ENCODE measurements at regions not wholly inside any gene's neighbourhood (a gene's known extent, or its start where the extent isn't known, plus 50 kb on each side); places are given as distances from the start of the nearest gene placed in this dataset.

- Histone ChIP-seq H3K27me3 (no peaks in the 10 kb centered on the region), H3K4me3 (no peak overlapping the region), H3K9me3 (peaks cover 0 to 8% (median 0%) of the 10 kb centered on the region in 4 donors), H3K36me3 (no peaks in the 10 kb centered on the region), H3K27ac (no peak overlapping the region), H3K4me1 (no peaks in the 10 kb centered on the region)
- WGBS, 2 donors, result 74 to 77% methylated on average over 3 of the region's 3 CpGs
- ATAC-seq (ENCODE audit: low FRiP score in 2 of 2) (no peak), DNase-seq (no peak)
- TF ChIP-seq CTCF (IDR thresholded peaks at IDR 0.05), result no peak
- TF ChIP-seq POLR2A (IDR thresholded peaks at IDR 0.05), result no peak
- no peak for TF ChIP-seq EP300 (IDR thresholded peaks at IDR 0.05)
- no peak for TF ChIP-seq POLR2AphosphoS5 (IDR thresholded peaks at IDR 0.05)
Measured at GRCh38 chr11:39917256-39917655, 1542.2 kb downstream of the LRRC4C start.

- Histone ChIP-seq H3K4me3 (no peak overlapping the region), H3K4me1 (no peaks in the 10 kb centered on the region), H3K27ac (no peak overlapping the region), H3K9me3 (no peaks in the 10 kb centered on the region), H3K36me3 (no peaks in the 10 kb centered on the region), H3K27me3 (no peaks in the 10 kb centered on the region)
- ATAC-seq (ENCODE audit: low FRiP score in 2 of 2) (no peak), DNase-seq (no peak)
- TF ChIP-seq CTCF (IDR thresholded peaks at IDR 0.05), result no peak
- no peak for TF ChIP-seq EP300 (IDR thresholded peaks at IDR 0.05)
- TF ChIP-seq POLR2A (IDR thresholded peaks at IDR 0.05), result no peak
- no peak for TF ChIP-seq POLR2AphosphoS5 (IDR thresholded peaks at IDR 0.05)
Measured at GRCh38 chr11:39910087-39910486, 1549.4 kb downstream of the LRRC4C start.

- H3K4me1 ChIP-seq, result no peaks in the 10 kb centered on the region
Measured at GRCh38 chr11:39860931-39861330, 1598.5 kb downstream of the LRRC4C start.

GRCh38 chr11:39817241-39817640 is 1642.2 kb downstream of the LRRC4C start:
- TF ChIP-seq POLR2A (IDR thresholded peaks at IDR 0.05) (no peak), EP300 (IDR thresholded peaks at IDR 0.05) (no peak), POLR2AphosphoS5 (IDR thresholded peaks at IDR 0.05) (no peak), CTCF (IDR thresholded peaks at IDR 0.05) (no peak)
- no peak for ATAC-seq (ENCODE audit: low FRiP score in 2 of 2)
- Histone ChIP-seq H3K4me1 (no peaks in the 10 kb centered on the region), H3K27ac (no peak overlapping the region), H3K36me3 (no peaks in the 10 kb centered on the region), H3K4me3 (no peak overlapping the region), H3K27me3 (no peaks in the 10 kb centered on the region), H3K9me3 (peaks cover 0 to 17% (median 0%) of the 10 kb centered on the region in 4 donors)
- no peak for DNase-seq
- 52 to 63% methylated on average over 2 of the region's 2 CpGs for WGBS, 2 donors

More at GRCh38 chr11:39860931-39861330, 1598.5 kb downstream of the LRRC4C start:
- no peak overlapping the region for H3K4me3 ChIP-seq
- no peaks in the 10 kb centered on the region for H3K9me3 ChIP-seq
- no peaks in the 10 kb centered on the region for H3K36me3 ChIP-seq
- no peaks in the 10 kb centered on the region for H3K27me3 ChIP-seq
- TF ChIP-seq POLR2A (IDR thresholded peaks at IDR 0.05) (no peak), EP300 (IDR thresholded peaks at IDR 0.05) (no peak), CTCF (IDR thresholded peaks at IDR 0.05) (no peak), POLR2AphosphoS5 (IDR thresholded peaks at IDR 0.05) (no peak)
- H3K27ac ChIP-seq, result no peak overlapping the region
- no peak for DNase-seq
- WGBS, 2 donors, result 61 to 67% methylated on average over 3 of the region's 3 CpGs
- ATAC-seq (ENCODE audit: low FRiP score in 2 of 2), result no peak

- Histone ChIP-seq H3K27ac (no peak overlapping the region), H3K4me3 (no peak overlapping the region), H3K4me1 (no peaks in the 10 kb centered on the region), H3K9me3 (peaks cover 0 to 11% (median 0%) of the 10 kb centered on the region in 4 donors), H3K36me3 (no peaks in the 10 kb centered on the region), H3K27me3 (no peaks in the 10 kb centered on the region)
- TF ChIP-seq POLR2A (IDR thresholded peaks at IDR 0.05) (no peak), POLR2AphosphoS5 (IDR thresholded peaks at IDR 0.05) (no peak), EP300 (IDR thresholded peaks at IDR 0.05) (no peak), CTCF (IDR thresholded peaks at IDR 0.05) (no peak)
- WGBS, 2 donors, result 64 to 66% methylated on average over 3 to 4 of the region's 4 CpGs
- DNase-seq, result no peak
- ATAC-seq (ENCODE audit: low FRiP score in 2 of 2), result no peak
Measured at GRCh38 chr11:39810358-39810757, 1649.1 kb downstream of the LRRC4C start.

Measured in upper lobe of left lung (tissue), 6 donors.